AG08395 (cell line): ENCODE measurements at regions not wholly inside any gene's neighbourhood (a gene's known extent, or its start where the extent isn't known, plus 50 kb on each side); places are given as distances from the start of the nearest gene placed in this dataset.

Experiments
- DNase-seq: peaks from one replicate; pipeline ENCODE4 v3.0.0; 2012; ENCODE audit warnings: mixed read lengths, low spot score

DNA sequence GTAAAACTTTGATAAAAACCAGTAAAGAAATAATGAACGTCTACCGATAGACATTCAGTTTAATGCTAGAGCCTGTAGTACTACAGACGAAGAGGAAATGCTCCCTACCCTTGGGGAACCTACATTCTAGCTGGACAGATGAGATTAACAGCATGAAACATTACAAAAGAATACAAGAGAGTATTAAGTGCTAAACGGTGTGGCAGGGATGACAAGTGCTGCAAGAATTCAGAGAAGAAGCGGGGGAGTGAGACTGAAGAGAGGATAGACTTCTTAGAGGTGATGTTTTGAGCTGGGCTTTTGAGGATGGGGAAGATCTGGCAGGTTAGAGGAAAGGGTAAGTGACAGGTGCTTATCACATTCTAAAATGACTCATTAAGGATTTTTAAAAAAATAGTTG lies 52.6 kb upstream of the ESX1 start:
- no peak for DNase-seq

DNA sequence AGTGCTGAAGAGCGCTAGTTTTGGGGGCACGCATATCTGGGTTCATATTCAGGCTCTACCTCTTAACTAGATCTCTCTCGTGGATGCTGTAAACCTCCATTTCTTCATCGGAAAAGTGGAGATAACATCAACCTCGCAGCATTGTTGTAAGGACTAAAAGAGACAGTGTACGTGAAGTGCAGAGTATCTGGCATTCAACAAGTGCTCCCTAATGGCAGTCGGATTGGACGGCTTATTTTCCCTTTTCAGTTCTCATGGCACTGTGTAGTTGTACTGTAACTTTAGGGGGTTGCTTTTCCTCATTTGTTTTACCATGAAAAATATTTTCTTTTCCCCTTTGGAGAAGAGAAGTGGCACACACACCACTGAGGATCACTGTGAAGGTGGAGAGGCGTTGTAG lies 51.4 kb upstream of the ESX1 start:
- no peak for DNase-seq
